HEK293 (cell line): ENCODE measurements at regions not wholly inside any gene's neighbourhood (a gene's known extent, or its start where the extent isn't known, plus 50 kb on each side); places are given as distances from the start of the nearest gene placed in this dataset.
"Not testable (repeated sequence)": the region's sequence is repeated elsewhere in the genome, so short reads cannot be mapped to it uniquely, and the experiment has no call there.

Experiments used
- HOXD13 ChIP-seq: sonication (generic); formaldehyde crosslinking; IDR thresholded peaks from 2 replicates; pipeline ENCODE4 v1.8.0; 2022; ENCODE audit warnings: missing genetic modification reagents, borderline replicate concordance
- KLF10 ChIP-seq: fragments of 450-650 bp; IDR thresholded peaks from 2 replicates; pipeline ENCODE4 v1.5.1; 2018; ENCODE audit warnings: missing biosample characterization, mild to moderate bottlenecking, missing genetic modification characterization
- ZBTB1 ChIP-seq: fragments of 450-650 bp; formaldehyde crosslinking; IDR thresholded peaks from 2 replicates; pipeline ENCODE4 v1.5.1; 2016; ENCODE audit warnings: missing biosample characterization, missing genetic modification characterization
- ZNF211 ChIP-seq: fragments of 450-650 bp; formaldehyde crosslinking; IDR thresholded peaks from 2 replicates; pipeline ENCODE4 v1.5.1; 2016; ENCODE audit warnings: low read depth, missing biosample characterization, missing genetic modification characterization
- ZNF24 ChIP-seq: fragments of 450-650 bp; formaldehyde crosslinking; IDR thresholded peaks from 2 replicates; pipeline ENCODE4 v1.5.1; 2016; ENCODE audit warnings: missing biosample characterization, missing genetic modification characterization
- ZNF274 ChIP-seq, 2 experiments: fragments of 200-500 bp in 1 of 2; fragments of 450-650 bp in 1 of 2; sonication (Bioruptor generic) in 1 of 2; formaldehyde crosslinking in 1 of 2; IDR thresholded peaks; 2 replicates each; pipeline versions ENCODE4 v1.5.1 to v1.6.1; 2014 to 2016; ENCODE audit warnings: borderline replicate concordance in 1 of 2, inconsistent platforms in 1 of 2, low read length in 1 of 2, missing biosample characterization in 1 of 2, missing genetic modification characterization in 1 of 2
- ZNF670 ChIP-seq: fragments of 450-650 bp; formaldehyde crosslinking; IDR thresholded peaks from 2 replicates; pipeline ENCODE4 v1.5.1; 2016; ENCODE audit warnings: missing biosample characterization, missing genetic modification characterization, low read depth
- TF ChIP-seq, protein P1 (sequence below): fragments of 450-650 bp; formaldehyde crosslinking; IDR thresholded peaks from 2 replicates; pipeline ENCODE4 v1.5.1; 2016; ENCODE audit warnings: missing biosample characterization, missing genetic modification characterization
- TF ChIP-seq, protein P2 (sequence below): fragments of 450-650 bp; formaldehyde crosslinking; IDR thresholded peaks from 2 replicates; pipeline ENCODE4 v1.5.1; 2016; ENCODE audit warnings: missing biosample characterization, missing genetic modification characterization

DNA sequence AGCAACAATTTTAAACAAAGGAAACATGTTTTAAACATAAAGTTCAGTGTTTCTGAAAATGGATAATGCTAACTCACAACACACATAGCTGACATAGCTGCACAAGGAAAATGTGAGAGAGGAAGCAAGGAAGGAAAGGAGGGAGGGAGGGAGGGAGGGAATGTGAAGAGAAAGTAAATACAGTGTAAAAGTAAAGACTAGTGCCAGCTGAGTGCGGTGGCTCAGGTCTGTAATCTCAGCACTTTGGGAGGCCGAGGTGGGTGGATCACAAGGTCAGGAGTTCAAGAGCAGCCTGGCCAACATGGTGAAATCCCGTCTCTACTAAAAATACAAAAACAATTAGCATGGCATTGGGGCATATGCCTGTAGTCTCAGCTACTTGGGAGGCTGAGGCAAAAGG, 373.7 kb upstream of the CXADR start:
- TF ChIP-seq ZNF211 (tag by site-specific recombination); ZNF274 (IDR thresholded peaks at IDR 0.05; ENCODE audit: low read length); ZNF274 (tag by site-specific recombination; IDR thresholded peaks at IDR 0.05; ENCODE audit: borderline replicate concordance); ZNF670; ZBTB1; ZNF24 (tag by site-specific recombination); KLF10 (tag by site-specific recombination); HOXD13 (CRISPR knock-in tag): not testable (repeated sequence)
- TF ChIP-seq, protein P1, sequence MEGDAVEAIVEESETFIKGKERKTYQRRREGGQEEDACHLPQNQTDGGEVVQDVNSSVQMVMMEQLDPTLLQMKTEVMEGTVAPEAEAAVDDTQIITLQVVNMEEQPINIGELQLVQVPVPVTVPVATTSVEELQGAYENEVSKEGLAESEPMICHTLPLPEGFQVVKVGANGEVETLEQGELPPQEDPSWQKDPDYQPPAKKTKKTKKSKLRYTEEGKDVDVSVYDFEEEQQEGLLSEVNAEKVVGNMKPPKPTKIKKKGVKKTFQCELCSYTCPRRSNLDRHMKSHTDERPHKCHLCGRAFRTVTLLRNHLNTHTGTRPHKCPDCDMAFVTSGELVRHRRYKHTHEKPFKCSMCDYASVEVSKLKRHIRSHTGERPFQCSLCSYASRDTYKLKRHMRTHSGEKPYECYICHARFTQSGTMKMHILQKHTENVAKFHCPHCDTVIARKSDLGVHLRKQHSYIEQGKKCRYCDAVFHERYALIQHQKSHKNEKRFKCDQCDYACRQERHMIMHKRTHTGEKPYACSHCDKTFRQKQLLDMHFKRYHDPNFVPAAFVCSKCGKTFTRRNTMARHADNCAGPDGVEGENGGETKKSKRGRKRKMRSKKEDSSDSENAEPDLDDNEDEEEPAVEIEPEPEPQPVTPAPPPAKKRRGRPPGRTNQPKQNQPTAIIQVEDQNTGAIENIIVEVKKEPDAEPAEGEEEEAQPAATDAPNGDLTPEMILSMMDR (tag by site-specific recombination): not testable (repeated sequence)
- TF ChIP-seq, protein P2, sequence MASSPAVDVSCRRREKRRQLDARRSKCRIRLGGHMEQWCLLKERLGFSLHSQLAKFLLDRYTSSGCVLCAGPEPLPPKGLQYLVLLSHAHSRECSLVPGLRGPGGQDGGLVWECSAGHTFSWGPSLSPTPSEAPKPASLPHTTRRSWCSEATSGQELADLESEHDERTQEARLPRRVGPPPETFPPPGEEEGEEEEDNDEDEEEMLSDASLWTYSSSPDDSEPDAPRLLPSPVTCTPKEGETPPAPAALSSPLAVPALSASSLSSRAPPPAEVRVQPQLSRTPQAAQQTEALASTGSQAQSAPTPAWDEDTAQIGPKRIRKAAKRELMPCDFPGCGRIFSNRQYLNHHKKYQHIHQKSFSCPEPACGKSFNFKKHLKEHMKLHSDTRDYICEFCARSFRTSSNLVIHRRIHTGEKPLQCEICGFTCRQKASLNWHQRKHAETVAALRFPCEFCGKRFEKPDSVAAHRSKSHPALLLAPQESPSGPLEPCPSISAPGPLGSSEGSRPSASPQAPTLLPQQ (tag by site-specific recombination): not testable (repeated sequence)
